Ovary (tissue), 3 donors: ENCODE measurements at regions not wholly inside any gene's neighbourhood (a gene's known extent, or its start where the extent isn't known, plus 50 kb on each side); places are given as distances from the start of the nearest gene placed in this dataset.

Source experiments
- POLR2A ChIP-seq: fragments of 450-650 bp; IDR thresholded peaks from one replicate; pipeline ENCODE4 v1.6.1; 2017; ENCODE audit warnings: antibody characterized with exemption, mild to moderate bottlenecking, moderate library complexity
- TF ChIP-seq, protein P1 (sequence below), 3 donors: fragments of 450-650 bp in 2 of 3; fragments of 200-600 bp in 1 of 3; IDR thresholded peaks; one replicate each; pipeline versions ENCODE4 v1.5.1 to v1.8.0; 2016 to 2022; ENCODE audit warnings: antibody characterized with exemption in 3 of 3, mild to moderate bottlenecking in 1 of 3
- donor health status: DM: no; HTN: no; CAD: no.

DNA sequence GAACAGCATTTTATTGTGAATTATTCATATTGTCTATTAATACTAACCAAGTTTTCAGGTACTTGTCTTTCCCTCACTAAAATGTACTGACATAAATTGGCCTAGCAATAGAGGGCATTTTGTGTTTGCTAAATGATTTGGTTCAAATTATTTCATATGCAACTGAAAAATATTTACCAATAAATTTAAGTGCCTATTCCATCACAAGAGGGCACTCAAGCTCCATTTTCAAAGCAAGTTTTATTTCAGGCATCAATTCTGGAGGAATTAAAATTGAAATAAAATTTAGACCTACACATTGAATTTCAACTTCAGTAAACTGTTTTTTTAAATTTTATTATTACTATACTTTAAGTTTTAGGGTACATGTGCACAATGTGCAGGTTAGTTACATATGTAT, 114.3 kb upstream of the SYNCRIP start:
- TF ChIP-seq, protein P1, sequence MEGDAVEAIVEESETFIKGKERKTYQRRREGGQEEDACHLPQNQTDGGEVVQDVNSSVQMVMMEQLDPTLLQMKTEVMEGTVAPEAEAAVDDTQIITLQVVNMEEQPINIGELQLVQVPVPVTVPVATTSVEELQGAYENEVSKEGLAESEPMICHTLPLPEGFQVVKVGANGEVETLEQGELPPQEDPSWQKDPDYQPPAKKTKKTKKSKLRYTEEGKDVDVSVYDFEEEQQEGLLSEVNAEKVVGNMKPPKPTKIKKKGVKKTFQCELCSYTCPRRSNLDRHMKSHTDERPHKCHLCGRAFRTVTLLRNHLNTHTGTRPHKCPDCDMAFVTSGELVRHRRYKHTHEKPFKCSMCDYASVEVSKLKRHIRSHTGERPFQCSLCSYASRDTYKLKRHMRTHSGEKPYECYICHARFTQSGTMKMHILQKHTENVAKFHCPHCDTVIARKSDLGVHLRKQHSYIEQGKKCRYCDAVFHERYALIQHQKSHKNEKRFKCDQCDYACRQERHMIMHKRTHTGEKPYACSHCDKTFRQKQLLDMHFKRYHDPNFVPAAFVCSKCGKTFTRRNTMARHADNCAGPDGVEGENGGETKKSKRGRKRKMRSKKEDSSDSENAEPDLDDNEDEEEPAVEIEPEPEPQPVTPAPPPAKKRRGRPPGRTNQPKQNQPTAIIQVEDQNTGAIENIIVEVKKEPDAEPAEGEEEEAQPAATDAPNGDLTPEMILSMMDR (IDR thresholded peaks at IDR 0.05) = peak; percentile 12 to 51 (median 38)
- TF ChIP-seq POLR2A = no peak
